ENCODE measurements at regions not wholly inside any gene's neighbourhood (a gene's known extent, or its start where the extent isn't known, plus 50 kb on each side); places are given as distances from the start of the nearest gene placed in this dataset.

- no peak for TF ChIP-seq CTCF (IDR thresholded peaks at IDR 0.05)
- no peak for TF ChIP-seq POLR2A (IDR thresholded peaks at IDR 0.05)
Observed at GRCh38 chr7:138278601-138279000, 181.5 kb upstream of the TRIM24 start.
